ENCODE measurements at regions not wholly inside any gene's neighbourhood (a gene's known extent, or its start where the extent isn't known, plus 50 kb on each side); places are given as distances from the start of the nearest gene placed in this dataset.

DNA sequence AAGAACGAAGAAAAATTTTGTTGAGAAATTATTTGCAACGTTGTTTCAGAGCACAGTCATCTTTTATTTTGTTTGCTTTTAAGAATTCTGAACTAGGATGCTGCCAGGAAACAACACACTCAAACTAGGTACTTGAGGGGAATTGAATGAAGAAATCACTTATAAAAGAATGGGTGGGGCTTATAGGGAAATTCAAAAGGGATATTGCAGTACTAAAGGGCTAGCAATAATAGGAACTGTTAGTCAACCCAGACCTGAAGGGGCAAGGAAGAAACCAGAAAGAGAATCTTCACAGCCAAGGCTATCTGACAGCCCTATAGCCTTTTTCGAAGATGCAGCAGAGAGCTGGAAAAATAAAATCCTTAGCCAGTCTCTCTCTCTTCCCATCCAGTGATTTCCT lies 179.3 kb downstream of the RPRM start:
- H3K79me2 ChIP-seq (ENCODE audit: insufficient read depth, low read length), result no peaks in the 10 kb centered on the region
- in situ Hi-C loops (cut with HindIII; ENCODE audit: extremely low pct_ligation_motif_present, low pct_unique_long_range_greater_than_20kb), result no loop called here
- ATAC-seq (no peak), FAIRE-seq (no peak), DNase-seq (ENCODE audit: low spot score) (no peak)
- intact Hi-C loops (cut with micrococcal nuclease; ENCODE audit: unreplicated experiment), result no loop called here
- H3K4me1 ChIP-seq (ENCODE audit: insufficient read depth, low read length), result no peaks in the 10 kb centered on the region
- no peak for TF ChIP-seq KLF9 (CRISPR knock-in tag; IDR thresholded peaks at IDR 0.05; ENCODE audit: low read depth)
- TF ChIP-seq ZNF142 (CRISPR knock-in tag; IDR thresholded peaks at IDR 0.05), result no peak
- TF ChIP-seq HNRNPLL (IDR thresholded peaks at IDR 0.05; ENCODE audit: low read depth, low read length, poor library complexity, severe bottlenecking), result no peak
- no peak for TF ChIP-seq PHF21A (CRISPR knock-in tag; IDR thresholded peaks at IDR 0.05)
- TF ChIP-seq, protein P1, sequence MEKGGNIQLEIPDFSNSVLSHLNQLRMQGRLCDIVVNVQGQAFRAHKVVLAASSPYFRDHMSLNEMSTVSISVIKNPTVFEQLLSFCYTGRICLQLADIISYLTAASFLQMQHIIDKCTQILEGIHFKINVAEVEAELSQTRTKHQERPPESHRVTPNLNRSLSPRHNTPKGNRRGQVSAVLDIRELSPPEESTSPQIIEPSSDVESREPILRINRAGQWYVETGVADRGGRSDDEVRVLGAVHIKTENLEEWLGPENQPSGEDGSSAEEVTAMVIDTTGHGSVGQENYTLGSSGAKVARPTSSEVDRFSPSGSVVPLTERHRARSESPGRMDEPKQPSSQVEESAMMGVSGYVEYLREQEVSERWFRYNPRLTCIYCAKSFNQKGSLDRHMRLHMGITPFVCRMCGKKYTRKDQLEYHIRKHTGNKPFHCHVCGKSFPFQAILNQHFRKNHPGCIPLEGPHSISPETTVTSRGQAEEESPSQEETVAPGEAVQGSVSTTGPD (CRISPR knock-in tag; IDR thresholded peaks at IDR 0.05), result no peak
- no peak for TF ChIP-seq JUNB (CRISPR knock-in tag; IDR thresholded peaks at IDR 0.05; ENCODE audit: borderline replicate concordance)
- no peak for TF ChIP-seq ZNF790 (CRISPR knock-in tag; IDR thresholded peaks at IDR 0.05; ENCODE audit: borderline replicate concordance)
- TF ChIP-seq MTF1 (CRISPR knock-in tag; IDR thresholded peaks at IDR 0.05), result no peak
- TF ChIP-seq MAFF (IDR thresholded peaks at IDR 0.05; ENCODE audit: low read depth, low read length), result no peak
- TF ChIP-seq KMT2B (CRISPR knock-in tag; IDR thresholded peaks at IDR 0.05), result no peak
- TF ChIP-seq ZNF816 (CRISPR knock-in tag; IDR thresholded peaks at IDR 0.05; ENCODE audit: borderline replicate concordance), result no peak
- no peak for TF ChIP-seq PHF8 (CRISPR knock-in tag; IDR thresholded peaks at IDR 0.05)
- TF ChIP-seq GFI1 (CRISPR knock-in tag; IDR thresholded peaks at IDR 0.05; ENCODE audit: borderline replicate concordance), result no peak
- TF ChIP-seq SMARCE1 (IDR thresholded peaks at IDR 0.05; ENCODE audit: borderline replicate concordance), result no peak
- no peak for TF ChIP-seq IKZF1 (IDR thresholded peaks at IDR 0.05)
- no peak overlapping the region for H3K4me3 ChIP-seq (replicated peaks in 1 of 3; ENCODE audit: insufficient read depth in 1 of 3, low read depth in 2 of 3, low read length in 3 of 3)
- POLR2A ChIA-PET, result no interaction called here
- no peaks in the 10 kb centered on the region for H3K36me3 ChIP-seq (replicated peaks in 1 of 2; ENCODE audit: control insufficient read depth in 1 of 2, insufficient read depth in 2 of 2, low read length in 2 of 2)
- no TSS peak for BruUV-seq (replicated peaks)
- under 1% methylated on average over 3 of the region's 3 CpGs for WGBS (ENCODE audit: low lambda C conversion rate)
- no peak overlapping the region for H3K27ac ChIP-seq (ENCODE audit: extremely low read length, insufficient read depth, low read length)
- no peaks in the 10 kb centered on the region for H3K9me3 ChIP-seq (ENCODE audit: low read length)
- CTCF ChIA-PET (ENCODE audit: low intra/inter-chr PET ratio, low total read pairs), result no interaction called here
- H2AFZ ChIP-seq (ENCODE audit: low read length), result no peak overlapping the region
- no peaks in the 10 kb centered on the region for H3K27me3 ChIP-seq (ENCODE audit: control insufficient read depth in 1 of 2, insufficient read depth in 2 of 2, low read length in 2 of 2)
- H3K9ac ChIP-seq (ENCODE audit: insufficient read depth, low read depth, low read length), result no peak overlapping the region
- no peaks in the 10 kb centered on the region for H4K20me1 ChIP-seq (ENCODE audit: insufficient read depth, low read length)
- no peak overlapping the region for H3K4me2 ChIP-seq (ENCODE audit: low read depth, low read length)

Measured in HepG2 (cell line).